ENCODE measurements at regions not wholly inside any gene's neighbourhood (a gene's known extent, or its start where the extent isn't known, plus 50 kb on each side); places are given as distances from the start of the nearest gene placed in this dataset.

- no peak for TF ChIP-seq CTCF (IDR thresholded peaks at IDR 0.05; ENCODE audit: low read length, missing control alignments)
- H3K4me3 ChIP-seq (replicated peaks; ENCODE audit: low read depth, low read length) = peak overlapping the region; percentile 17
- peak; percentile 73 for DNase-seq (ENCODE audit: low read depth)
Observed at GRCh38 chr2:8003462-8004075, 678.3 kb upstream of the ID2 start.

GRCh38 chr2:8004250-8004681 is 677.6 kb upstream of the ID2 start:
- peak overlapping the region; percentile 17 for H3K4me3 ChIP-seq (replicated peaks; ENCODE audit: low read depth, low read length)
- no peak for TF ChIP-seq CTCF (IDR thresholded peaks at IDR 0.05; ENCODE audit: low read length, missing control alignments)
- DNase-seq (ENCODE audit: low read depth) = peak; percentile 89

- no peak for TF ChIP-seq CTCF (IDR thresholded peaks at IDR 0.05; ENCODE audit: low read length, missing control alignments)
- DNase-seq (ENCODE audit: low read depth) = no peak
- no peak overlapping the region for H3K4me3 ChIP-seq (replicated peaks; ENCODE audit: low read depth, low read length)
Observed at GRCh38 chr2:8006181-8006580, 675.7 kb upstream of the ID2 start.

GRCh38 chr2:8006626-8007025 is 675.2 kb upstream of the ID2 start:
- no peak for TF ChIP-seq CTCF (IDR thresholded peaks at IDR 0.05; ENCODE audit: low read length, missing control alignments)
- no peak overlapping the region for H3K4me3 ChIP-seq (replicated peaks; ENCODE audit: low read depth, low read length)
- DNase-seq (ENCODE audit: low read depth) = no peak

GRCh38 chr2:8009010-8009597 is 672.8 kb upstream of the ID2 start:
- peak; percentile 18 for DNase-seq (ENCODE audit: low read depth)
- no peak for TF ChIP-seq CTCF (IDR thresholded peaks at IDR 0.05; ENCODE audit: low read length, missing control alignments)
- H3K4me3 ChIP-seq (replicated peaks; ENCODE audit: low read depth, low read length) = no peak overlapping the region

GRCh38 chr2:8015848-8016600 is 665.8 kb upstream of the ID2 start:
- TF ChIP-seq CTCF (IDR thresholded peaks at IDR 0.05; ENCODE audit: low read length, missing control alignments) = no peak
- DNase-seq (ENCODE audit: low read depth) = no peak
- H3K4me3 ChIP-seq (replicated peaks; ENCODE audit: low read depth, low read length) = no peak overlapping the region

All from fibroblast of pulmonary artery (primary cell).